ENCODE measurements at regions not wholly inside any gene's neighbourhood (a gene's known extent, or its start where the extent isn't known, plus 50 kb on each side); places are given as distances from the start of the nearest gene placed in this dataset.
"Not testable (repeated sequence)": the region's sequence is repeated elsewhere in the genome, so short reads cannot be mapped to it uniquely, and the experiment has no call there.

GRCh38 chr2:9717886-9718451 is 87.2 kb upstream of the YWHAQ start:
- H3K27ac ChIP-seq: no peak overlapping the region
- TF ChIP-seq CTCF (conservative IDR thresholded peaks at IDR 0.05): no peak
- no peak for TF ChIP-seq ZFX (IDR thresholded peaks at IDR 0.05)

GRCh38 chr2:9720352-9721093 is 89.7 kb upstream of the YWHAQ start:
- TF ChIP-seq CTCF (conservative IDR thresholded peaks at IDR 0.05) (no peak), ZFX (IDR thresholded peaks at IDR 0.05) (no peak)
- no peak overlapping the region for H3K27ac ChIP-seq

- TF ChIP-seq ZFX (IDR thresholded peaks at IDR 0.05) (no peak), CTCF (conservative IDR thresholded peaks at IDR 0.05) (no peak)
Observed at GRCh38 chr2:9721344-9721743, 90.5 kb upstream of the YWHAQ start.

DNA sequence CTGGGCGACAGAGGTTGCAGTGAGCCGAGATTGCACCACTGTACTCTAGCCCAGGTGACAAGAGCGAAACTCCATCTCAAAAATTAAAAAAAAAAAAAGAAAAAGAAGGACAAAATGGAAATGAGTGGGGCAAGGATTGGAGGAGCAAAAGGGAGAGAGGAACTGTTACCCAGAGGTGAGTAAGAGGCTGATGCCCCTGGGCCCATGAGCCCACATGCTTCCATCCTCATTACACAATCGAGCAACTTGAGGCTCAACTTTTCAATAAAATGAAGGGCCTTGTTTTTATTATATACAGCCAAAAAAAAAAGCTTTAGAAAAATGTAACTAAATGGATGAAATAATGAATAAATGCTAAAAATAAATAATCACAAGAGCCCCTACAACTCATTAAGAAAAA is 91.7 kb upstream of the YWHAQ start:
- no peak overlapping the region for H3K27ac ChIP-seq
- TF ChIP-seq CTCF (conservative IDR thresholded peaks at IDR 0.05) (no peak), ZFX (IDR thresholded peaks at IDR 0.05) (no peak)

More at GRCh38 chr2:9721344-9721743, 90.5 kb upstream of the YWHAQ start:
- no peak overlapping the region for H3K27ac ChIP-seq

DNA sequence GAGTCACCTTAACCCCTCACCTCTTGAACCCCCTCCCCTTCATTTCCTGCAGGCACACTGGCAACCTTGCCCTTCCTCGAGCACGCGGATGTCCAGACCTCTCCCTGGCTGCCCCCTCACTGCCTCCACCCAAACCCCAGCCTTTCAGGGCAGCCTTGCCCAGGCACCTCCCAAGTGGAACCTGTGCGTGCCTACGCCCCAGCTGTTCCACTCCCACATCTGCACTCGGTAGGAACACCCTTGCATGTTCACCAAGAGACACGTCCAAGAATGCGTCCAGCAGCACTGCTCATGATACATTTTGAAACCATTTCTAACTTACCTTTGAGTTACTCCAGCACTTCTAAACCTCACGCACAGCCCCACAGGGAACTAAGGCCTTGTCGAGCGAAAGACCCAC is 93.8 kb upstream of the YWHAQ start:
- TF ChIP-seq ZFX (IDR thresholded peaks at IDR 0.05) (no peak), CTCF (conservative IDR thresholded peaks at IDR 0.05) (no peak)
- H3K27ac ChIP-seq: no peak overlapping the region

- TF ChIP-seq ZFX (IDR thresholded peaks at IDR 0.05) (no peak), CTCF (conservative IDR thresholded peaks at IDR 0.05) (no peak)
- H3K27ac ChIP-seq: no peak overlapping the region
Observed at GRCh38 chr2:9725106-9725505, 94.3 kb upstream of the YWHAQ start.

- not testable (repeated sequence) for H3K27ac ChIP-seq
Observed at GRCh38 chr2:9726016-9726415, 95.2 kb upstream of the YWHAQ start.

DNA sequence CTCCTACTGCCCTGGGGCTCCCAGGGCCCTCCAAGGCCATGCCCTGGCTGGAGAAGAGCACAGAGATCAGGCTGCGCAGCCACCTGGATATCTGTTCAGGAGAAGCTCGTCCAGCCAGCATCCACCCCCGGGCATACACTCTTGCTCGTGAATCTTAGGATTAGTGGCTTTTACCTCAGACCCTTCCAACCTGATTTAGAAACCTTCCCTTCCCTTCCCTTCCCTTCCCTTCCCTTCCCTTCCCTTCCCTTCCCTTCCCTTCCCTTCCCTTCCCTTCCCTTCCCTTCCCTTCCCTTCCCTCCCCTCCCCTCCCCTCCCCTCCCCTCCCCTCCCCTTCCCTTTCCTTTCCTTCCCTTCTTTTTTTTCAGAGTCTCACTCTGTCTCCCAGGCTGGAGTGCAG is 99.7 kb upstream of the YWHAQ start:
- not testable (repeated sequence) for H3K27ac ChIP-seq

Data from C4-2B (cell line).